NT2/D1 (cell line): ENCODE measurements at regions not wholly inside any gene's neighbourhood (a gene's known extent, or its start where the extent isn't known, plus 50 kb on each side); places are given as distances from the start of the nearest gene placed in this dataset.
"Not testable (repeated sequence)": the region's sequence is repeated elsewhere in the genome, so short reads cannot be mapped to it uniquely, and the experiment has no call there.

ENCODE experiments used
- SUZ12 ChIP-seq: IDR thresholded peaks from 2 replicates; pipeline ENCODE4 v1.6.1; 2011; ENCODE audit not compliant: insufficient read length, insufficient read depth; ENCODE audit errors: extremely low read depth
- YY1 ChIP-seq: IDR thresholded peaks from 2 replicates; pipeline ENCODE4 v1.6.1; 2011; ENCODE audit not compliant: insufficient read length, insufficient read depth
- ZNF274 ChIP-seq: IDR thresholded peaks from 2 replicates; pipeline ENCODE4 v1.6.1; 2011; ENCODE audit warnings: mild to moderate bottlenecking, low read depth, low read length

GRCh38 chr16:29144669-29145062, 159.8 kb downstream of the LAT start:
- not testable (repeated sequence) for TF ChIP-seq ZNF274, SUZ12, YY1
